ENCODE measurements at regions not wholly inside any gene's neighbourhood (a gene's known extent, or its start where the extent isn't known, plus 50 kb on each side); places are given as distances from the start of the nearest gene placed in this dataset.

DNA sequence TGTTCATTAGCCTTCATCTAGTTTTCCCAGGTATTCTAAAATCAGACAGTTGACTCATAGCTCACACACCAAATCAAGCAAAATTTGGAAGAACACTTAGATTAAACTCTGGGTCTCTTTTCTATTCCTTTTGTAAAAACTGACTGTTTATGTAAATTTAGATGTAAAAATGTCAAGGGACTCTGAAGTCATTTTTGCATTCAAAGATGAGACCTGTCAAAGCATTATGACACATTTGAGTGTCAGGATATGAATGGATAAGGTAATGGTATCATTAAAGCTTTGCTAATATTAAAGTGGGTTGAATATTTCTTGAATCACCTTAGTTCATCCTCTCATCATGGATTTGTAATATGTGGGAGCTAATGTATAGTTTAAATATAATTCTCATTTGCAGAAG lies 348.1 kb upstream of the NRXN1 start:
- TF ChIP-seq POLR2A (IDR thresholded peaks at IDR 0.05), result no peak
- TF ChIP-seq, protein P1, sequence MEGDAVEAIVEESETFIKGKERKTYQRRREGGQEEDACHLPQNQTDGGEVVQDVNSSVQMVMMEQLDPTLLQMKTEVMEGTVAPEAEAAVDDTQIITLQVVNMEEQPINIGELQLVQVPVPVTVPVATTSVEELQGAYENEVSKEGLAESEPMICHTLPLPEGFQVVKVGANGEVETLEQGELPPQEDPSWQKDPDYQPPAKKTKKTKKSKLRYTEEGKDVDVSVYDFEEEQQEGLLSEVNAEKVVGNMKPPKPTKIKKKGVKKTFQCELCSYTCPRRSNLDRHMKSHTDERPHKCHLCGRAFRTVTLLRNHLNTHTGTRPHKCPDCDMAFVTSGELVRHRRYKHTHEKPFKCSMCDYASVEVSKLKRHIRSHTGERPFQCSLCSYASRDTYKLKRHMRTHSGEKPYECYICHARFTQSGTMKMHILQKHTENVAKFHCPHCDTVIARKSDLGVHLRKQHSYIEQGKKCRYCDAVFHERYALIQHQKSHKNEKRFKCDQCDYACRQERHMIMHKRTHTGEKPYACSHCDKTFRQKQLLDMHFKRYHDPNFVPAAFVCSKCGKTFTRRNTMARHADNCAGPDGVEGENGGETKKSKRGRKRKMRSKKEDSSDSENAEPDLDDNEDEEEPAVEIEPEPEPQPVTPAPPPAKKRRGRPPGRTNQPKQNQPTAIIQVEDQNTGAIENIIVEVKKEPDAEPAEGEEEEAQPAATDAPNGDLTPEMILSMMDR (IDR thresholded peaks at IDR 0.05), result no peak

Data from transverse colon (tissue), 3 donors.